ENCODE measurements at regions not wholly inside any gene's neighbourhood (a gene's known extent, or its start where the extent isn't known, plus 50 kb on each side); places are given as distances from the start of the nearest gene placed in this dataset.
A peak's percentile ranks its signal among the peaks of the same experiment; 100 is the strongest.

DNA sequence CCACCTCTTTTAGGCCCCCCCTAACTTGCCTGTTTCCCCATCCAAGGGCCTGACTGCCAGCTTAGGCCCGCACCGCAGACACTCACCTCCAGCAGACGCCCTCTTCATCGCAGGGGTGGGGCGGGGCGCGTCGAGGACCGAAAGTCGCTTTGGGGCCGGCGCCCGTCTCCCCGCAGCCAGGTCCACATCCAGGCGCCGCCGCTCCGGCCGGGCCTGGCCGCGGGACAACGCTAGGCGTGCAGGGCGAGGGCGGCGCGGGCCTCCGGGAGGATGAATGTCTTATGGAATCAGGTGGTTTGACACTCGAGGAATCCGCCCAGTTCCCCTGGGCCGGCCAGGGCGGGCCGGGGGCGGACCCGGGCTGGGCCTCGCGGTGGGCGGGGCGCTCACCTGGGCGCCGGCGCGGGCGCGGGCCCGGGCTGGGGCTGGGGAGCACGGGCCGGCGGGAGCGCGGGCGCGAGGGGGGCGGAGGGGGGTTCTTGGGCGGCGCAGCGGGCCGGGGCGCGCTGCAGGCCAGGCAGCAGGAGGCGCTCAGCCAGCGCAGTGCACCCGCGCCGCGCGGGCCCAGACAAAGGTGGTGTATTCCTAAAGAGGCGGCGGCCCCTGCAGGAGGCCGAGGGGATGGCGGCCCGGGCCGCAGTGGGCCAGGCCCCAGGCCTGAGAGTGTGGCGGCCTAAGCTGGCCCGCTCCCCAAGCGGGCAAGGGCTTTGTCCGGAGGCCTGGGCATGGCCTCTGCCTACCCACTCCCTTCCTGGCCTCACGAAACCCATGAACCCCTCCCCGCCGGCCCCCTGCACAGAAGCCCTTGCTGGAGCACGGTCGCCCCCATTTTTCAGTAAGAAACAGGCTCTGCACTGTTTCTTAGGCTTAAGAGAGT lies 177.6 kb downstream of the IGLL1 start:
- Histone ChIP-seq H3K9me3 (replicated peaks; ENCODE audit: insufficient read depth, low read length) (no peaks in the 10 kb centered on the region), H3K27me3 (replicated peaks; ENCODE audit: insufficient read depth, low read length) (peaks cover 10% of the 10 kb centered on the region), H3F3A (ENCODE audit: insufficient read depth, low read length) (no peaks in the 10 kb centered on the region), H2AFZ (ENCODE audit: low read length) (peak overlapping the region; percentile 97), H3K4me1 (ENCODE audit: low read length) (peaks cover 3% of the 10 kb centered on the region; the same call in 1 of the 2 replicates), H3K36me3 (replicated peaks; ENCODE audit: insufficient read depth, low read length) (no peaks in the 10 kb centered on the region), H3K9ac (ENCODE audit: low read length) (peak overlapping the region; percentile 66), H3K79me2 (ENCODE audit: low read length) (no peaks in the 10 kb centered on the region), H3K4me2 (ENCODE audit: low read depth, low read length) (peak overlapping the region; percentile 82), H3K4me3 (ENCODE audit: low read length) (peak overlapping the region; percentile 63), H3K9me2 (replicated peaks; ENCODE audit: insufficient read depth, low read length) (no peaks in the 10 kb centered on the region), H4K20me1 (ENCODE audit: insufficient read depth, low read length) (no peaks in the 10 kb centered on the region), H3K27ac (ENCODE audit: low read length) (no peak overlapping the region)
- TF ChIP-seq, protein P1, sequence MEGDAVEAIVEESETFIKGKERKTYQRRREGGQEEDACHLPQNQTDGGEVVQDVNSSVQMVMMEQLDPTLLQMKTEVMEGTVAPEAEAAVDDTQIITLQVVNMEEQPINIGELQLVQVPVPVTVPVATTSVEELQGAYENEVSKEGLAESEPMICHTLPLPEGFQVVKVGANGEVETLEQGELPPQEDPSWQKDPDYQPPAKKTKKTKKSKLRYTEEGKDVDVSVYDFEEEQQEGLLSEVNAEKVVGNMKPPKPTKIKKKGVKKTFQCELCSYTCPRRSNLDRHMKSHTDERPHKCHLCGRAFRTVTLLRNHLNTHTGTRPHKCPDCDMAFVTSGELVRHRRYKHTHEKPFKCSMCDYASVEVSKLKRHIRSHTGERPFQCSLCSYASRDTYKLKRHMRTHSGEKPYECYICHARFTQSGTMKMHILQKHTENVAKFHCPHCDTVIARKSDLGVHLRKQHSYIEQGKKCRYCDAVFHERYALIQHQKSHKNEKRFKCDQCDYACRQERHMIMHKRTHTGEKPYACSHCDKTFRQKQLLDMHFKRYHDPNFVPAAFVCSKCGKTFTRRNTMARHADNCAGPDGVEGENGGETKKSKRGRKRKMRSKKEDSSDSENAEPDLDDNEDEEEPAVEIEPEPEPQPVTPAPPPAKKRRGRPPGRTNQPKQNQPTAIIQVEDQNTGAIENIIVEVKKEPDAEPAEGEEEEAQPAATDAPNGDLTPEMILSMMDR (IDR thresholded peaks at IDR 0.05; ENCODE audit: low read length): peak; percentile 68
- TF ChIP-seq EZH2phosphoT487 (IDR thresholded peaks at IDR 0.05; ENCODE audit: low read length): no peak
- peak; percentile 92 for DNase-seq

- Histone ChIP-seq H3K4me2 (ENCODE audit: low read depth, low read length) (peak overlapping the region; percentile 82), H3K27ac (ENCODE audit: low read length) (no peak overlapping the region), H3K9me3 (replicated peaks; ENCODE audit: insufficient read depth, low read length) (no peaks in the 10 kb centered on the region), H3K27me3 (replicated peaks; ENCODE audit: insufficient read depth, low read length) (peaks cover 10% of the 10 kb centered on the region), H4K20me1 (ENCODE audit: insufficient read depth, low read length) (no peaks in the 10 kb centered on the region), H3F3A (ENCODE audit: insufficient read depth, low read length) (no peaks in the 10 kb centered on the region), H3K4me3 (ENCODE audit: low read length) (peak overlapping the region; percentile 63), H3K36me3 (replicated peaks; ENCODE audit: insufficient read depth, low read length) (no peaks in the 10 kb centered on the region), H2AFZ (ENCODE audit: low read length) (peak overlapping the region; percentile 75), H3K9ac (ENCODE audit: low read length) (peak overlapping the region; percentile 52; the same call in 1 of the 2 replicates), H3K9me2 (replicated peaks; ENCODE audit: insufficient read depth, low read length) (no peaks in the 10 kb centered on the region), H3K79me2 (ENCODE audit: low read length) (no peaks in the 10 kb centered on the region), H3K4me1 (ENCODE audit: low read length) (peaks cover 3% of the 10 kb centered on the region; the same call in 1 of the 2 replicates)
- TF ChIP-seq EZH2 (optimal IDR thresholded peaks at IDR 0.05; ENCODE audit: low read depth, low read length) (no peak), EZH2phosphoT487 (IDR thresholded peaks at IDR 0.05; ENCODE audit: low read length) (no peak)
- TF ChIP-seq, protein P1 (IDR thresholded peaks at IDR 0.05; ENCODE audit: low read length): no peak
- DNase-seq: no peak
Observed at GRCh38 chr22:23401910-23402274, 178.2 kb downstream of the IGLL1 start.

GRCh38 chr22:23401111-23401909 lies 178.8 kb downstream of the IGLL1 start:
- Histone ChIP-seq H3K27ac (ENCODE audit: low read length) (no peak overlapping the region), H3K4me2 (ENCODE audit: low read depth, low read length) (no peak overlapping the region)

More at GRCh38 chr22:23401111-23401909, 178.8 kb downstream of the IGLL1 start:
- Histone ChIP-seq H3K36me3 (replicated peaks; ENCODE audit: insufficient read depth, low read length) (no peaks in the 10 kb centered on the region), H3K9me2 (replicated peaks; ENCODE audit: insufficient read depth, low read length) (no peaks in the 10 kb centered on the region), H3K9ac (ENCODE audit: low read length) (no peak overlapping the region), H3K79me2 (ENCODE audit: low read length) (no peaks in the 10 kb centered on the region), H3K9me3 (replicated peaks; ENCODE audit: insufficient read depth, low read length) (no peaks in the 10 kb centered on the region), H3K4me3 (ENCODE audit: low read length) (no peak overlapping the region), H4K20me1 (ENCODE audit: insufficient read depth, low read length) (no peaks in the 10 kb centered on the region), H2AFZ (ENCODE audit: low read length) (no peak overlapping the region), H3F3A (ENCODE audit: insufficient read depth, low read length) (no peaks in the 10 kb centered on the region), H3K4me1 (ENCODE audit: low read length) (peaks cover 3% of the 10 kb centered on the region; the same call in 1 of the 2 replicates), H3K27me3 (replicated peaks; ENCODE audit: insufficient read depth, low read length) (peaks cover 8% of the 10 kb centered on the region)
- DNase-seq: no peak
- TF ChIP-seq, protein P1 (IDR thresholded peaks at IDR 0.05; ENCODE audit: low read length): no peak
- TF ChIP-seq EZH2 (optimal IDR thresholded peaks at IDR 0.05; ENCODE audit: low read depth, low read length): no peak
- no peak for TF ChIP-seq EZH2phosphoT487 (IDR thresholded peaks at IDR 0.05; ENCODE audit: low read length)
